ENCODE measurements at regions not wholly inside any gene's neighbourhood (a gene's known extent, or its start where the extent isn't known, plus 50 kb on each side); places are given as distances from the start of the nearest gene placed in this dataset.

DNA sequence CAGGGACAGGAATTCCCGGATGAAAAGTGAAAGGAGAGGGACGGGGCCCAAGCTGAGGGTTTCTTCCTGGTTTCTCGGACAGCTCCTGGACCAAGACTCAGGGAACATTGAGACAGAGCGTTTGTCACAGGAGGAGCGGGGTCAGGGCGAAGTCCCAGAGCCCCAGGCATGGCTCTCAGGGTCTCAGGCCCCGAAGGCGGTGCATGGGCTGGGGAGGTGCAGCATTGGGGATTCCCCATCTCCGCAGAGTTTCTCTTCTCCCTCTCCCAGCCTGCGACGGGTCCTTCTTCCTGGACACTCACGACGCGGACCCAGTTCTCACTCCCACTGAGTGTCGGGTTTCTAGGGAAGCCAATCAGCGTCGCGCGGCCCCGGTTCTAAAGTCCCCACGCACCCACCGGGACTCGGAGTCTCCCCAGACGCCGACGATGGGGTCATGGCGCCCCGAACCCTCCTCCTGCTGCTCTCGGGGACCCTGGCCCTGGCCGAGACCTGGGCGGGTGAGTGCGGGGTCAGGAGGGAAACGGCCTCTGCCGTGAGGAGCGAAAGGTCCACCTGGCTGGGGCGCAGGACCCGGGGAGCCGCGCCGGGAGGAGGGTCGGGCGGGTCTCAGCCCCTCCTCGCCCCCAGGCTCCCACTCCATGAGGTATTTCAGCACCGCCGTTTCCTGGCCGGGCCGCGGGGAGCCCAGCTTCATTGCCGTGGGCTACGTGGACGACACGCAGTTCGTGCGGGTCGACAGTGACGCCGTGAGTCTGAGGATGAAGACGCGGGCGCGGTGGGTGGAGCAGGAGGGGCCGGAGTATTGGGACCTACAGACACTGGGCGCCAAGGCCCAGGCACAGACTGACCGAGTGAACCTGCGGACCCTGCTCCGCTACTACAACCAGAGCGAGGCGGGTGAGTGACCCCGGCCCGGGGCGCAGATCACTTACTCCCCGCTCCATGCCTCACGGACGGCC is 54.6 kb upstream of the POLR1H start:
- DNase-seq, result peak; percentile 19

More for the DNA sequence above, 54.6 kb upstream of the POLR1H start:
- no peak for TF ChIP-seq GABPA (IDR thresholded peaks at IDR 0.05; ENCODE audit: low read depth)
- TF ChIP-seq TCF12 (IDR thresholded peaks at IDR 0.05), result no peak
- no peak for TF ChIP-seq TEAD4 (IDR thresholded peaks at IDR 0.05; ENCODE audit: borderline replicate concordance, insufficient read depth)
- TF ChIP-seq, protein P1, sequence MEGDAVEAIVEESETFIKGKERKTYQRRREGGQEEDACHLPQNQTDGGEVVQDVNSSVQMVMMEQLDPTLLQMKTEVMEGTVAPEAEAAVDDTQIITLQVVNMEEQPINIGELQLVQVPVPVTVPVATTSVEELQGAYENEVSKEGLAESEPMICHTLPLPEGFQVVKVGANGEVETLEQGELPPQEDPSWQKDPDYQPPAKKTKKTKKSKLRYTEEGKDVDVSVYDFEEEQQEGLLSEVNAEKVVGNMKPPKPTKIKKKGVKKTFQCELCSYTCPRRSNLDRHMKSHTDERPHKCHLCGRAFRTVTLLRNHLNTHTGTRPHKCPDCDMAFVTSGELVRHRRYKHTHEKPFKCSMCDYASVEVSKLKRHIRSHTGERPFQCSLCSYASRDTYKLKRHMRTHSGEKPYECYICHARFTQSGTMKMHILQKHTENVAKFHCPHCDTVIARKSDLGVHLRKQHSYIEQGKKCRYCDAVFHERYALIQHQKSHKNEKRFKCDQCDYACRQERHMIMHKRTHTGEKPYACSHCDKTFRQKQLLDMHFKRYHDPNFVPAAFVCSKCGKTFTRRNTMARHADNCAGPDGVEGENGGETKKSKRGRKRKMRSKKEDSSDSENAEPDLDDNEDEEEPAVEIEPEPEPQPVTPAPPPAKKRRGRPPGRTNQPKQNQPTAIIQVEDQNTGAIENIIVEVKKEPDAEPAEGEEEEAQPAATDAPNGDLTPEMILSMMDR (IDR thresholded peaks at IDR 0.05), result no peak
- TF ChIP-seq JUND (IDR thresholded peaks at IDR 0.05), result no peak
- TF ChIP-seq MAX (IDR thresholded peaks at IDR 0.05; ENCODE audit: low read depth), result no peak
- TF ChIP-seq REST (IDR thresholded peaks at IDR 0.05; ENCODE audit: low read depth, low read length), result no peak
- no peak for TF ChIP-seq USF1 (IDR thresholded peaks at IDR 0.05; ENCODE audit: borderline replicate concordance, low read depth)
- no peak for TF ChIP-seq EZH2phosphoT487 (IDR thresholded peaks at IDR 0.05; ENCODE audit: borderline replicate concordance, low read depth)
- H2AFZ ChIP-seq (ENCODE audit: low read depth), result no peak overlapping the region
- H3K27ac ChIP-seq (ENCODE audit: low read depth in 2 of 2, low read length in 1 of 2), result no peak overlapping the region
- ChIA-PET POLR2A (no interaction called here), CTCF (no interaction called here)
- H3K9me3 ChIP-seq, result no peaks in the 10 kb centered on the region
- 74% methylated on average over 46 of the region's 74 CpGs for WGBS (ENCODE audit: low lambda C conversion rate)
- no peaks in the 10 kb centered on the region for H4K20me1 ChIP-seq (ENCODE audit: insufficient read depth)
- no peaks in the 10 kb centered on the region for H3K4me1 ChIP-seq (ENCODE audit: control insufficient read depth in 1 of 2, insufficient read depth in 2 of 2, low read depth in 1 of 2, low read length in 1 of 2)
- no peaks in the 10 kb centered on the region for H3K9me2 ChIP-seq
- H3K27me3 ChIP-seq (ENCODE audit: insufficient read depth), result no peaks in the 10 kb centered on the region
- no peaks in the 10 kb centered on the region for H3K79me2 ChIP-seq (ENCODE audit: insufficient read depth)
- H3K4me2 ChIP-seq, result no peak overlapping the region
- no peak overlapping the region for H3K9ac ChIP-seq
- H3F3A ChIP-seq (replicated peaks; ENCODE audit: insufficient read depth), result no peaks in the 10 kb centered on the region
- no peaks in the 10 kb centered on the region for H3K36me3 ChIP-seq (replicated peaks in 1 of 2; ENCODE audit: control insufficient read depth in 1 of 2, insufficient read depth in 2 of 2, low read length in 1 of 2)
- H3K4me3 ChIP-seq (ENCODE audit: low read depth in 2 of 2, low read length in 1 of 2), result peak overlapping the region in 1 of 2 experiments; percentile 19; a peak in 1 of 4 replicates

Data from SK-N-SH (cell line).